Activated T-cell treated with anti-CD3 and anti-CD28 coated beads, Interleukin-2, amount 50 U/mL, for 4 hours (primary cell): ENCODE measurements at regions not wholly inside any gene's neighbourhood (a gene's known extent, or its start where the extent isn't known, plus 50 kb on each side); places are given as distances from the start of the nearest gene placed in this dataset.
"Not testable (repeated sequence)": the region's sequence is repeated elsewhere in the genome, so short reads cannot be mapped to it uniquely, and the experiment has no call there.

Source experiments
- ATAC-seq, 2 donors: fragments of 200-7000 bp; cut with Tn5 transposase; one replicate each; pipeline ENCODE4 v1.10.0; 2021
- DNase-seq: peaks from one replicate; pipeline ENCODE4 v3.0.0-alpha.2; 2020
- H3K27me3 Mint-ChIP-seq: one replicate; pipeline ENCODE4 v1.8.0; 2021; ENCODE audit warnings: low read depth, mixed read lengths
- H3K36me3 Mint-ChIP-seq: one replicate; pipeline ENCODE4 v1.8.0; 2022; ENCODE audit warnings: mixed read lengths; ENCODE audit not compliant: insufficient read depth
- H3K4me1 Mint-ChIP-seq: one replicate; pipeline ENCODE4 v1.8.0; 2021; ENCODE audit warnings: low read depth, mixed read lengths
- H3K4me3 Mint-ChIP-seq: one replicate; pipeline ENCODE4 v1.8.0; 2021; ENCODE audit warnings: mild to moderate bottlenecking, moderate library complexity, mixed read lengths
- H3K9me3 Mint-ChIP-seq: one replicate; pipeline ENCODE4 v1.8.0; 2021; ENCODE audit warnings: mixed read lengths

- DNase-seq = no peak
- no peak for ATAC-seq
- Mint-ChIP-seq H3K9me3 (peaks cover 5% of the 10 kb centered on the region), H3K4me1 (no peaks in the 10 kb centered on the region), H3K36me3 (no peaks in the 10 kb centered on the region), H3K27me3 (no peaks in the 10 kb centered on the region), H3K4me3 (no peak overlapping the region)
Measured at GRCh38 chr3:174529298-174529697, 329.8 kb upstream of the NAALADL2 start.

- Mint-ChIP-seq H3K9me3 (peaks cover 5% of the 10 kb centered on the region), H3K27me3 (no peaks in the 10 kb centered on the region), H3K4me3 (no peak overlapping the region), H3K4me1 (no peaks in the 10 kb centered on the region), H3K36me3 (no peaks in the 10 kb centered on the region)
- DNase-seq (no peak), ATAC-seq (no peak)
Measured at GRCh38 chr3:174531262-174531982, 327.7 kb upstream of the NAALADL2 start.

- H3K4me3 Mint-ChIP-seq = no peak overlapping the region
- peaks cover 5% of the 10 kb centered on the region for H3K9me3 Mint-ChIP-seq
- ATAC-seq = no peak
- no peaks in the 10 kb centered on the region for H3K4me1 Mint-ChIP-seq
- H3K36me3 Mint-ChIP-seq = no peaks in the 10 kb centered on the region
- no peaks in the 10 kb centered on the region for H3K27me3 Mint-ChIP-seq
- DNase-seq = no peak
Measured at GRCh38 chr3:174532216-174532615, 326.9 kb upstream of the NAALADL2 start.

GRCh38 chr3:174532776-174533175, 326.4 kb upstream of the NAALADL2 start:
- H3K4me1 Mint-ChIP-seq = no peaks in the 10 kb centered on the region
- DNase-seq (no peak), ATAC-seq (no peak)
- no peaks in the 10 kb centered on the region for H3K36me3 Mint-ChIP-seq
- H3K9me3 Mint-ChIP-seq = peaks cover 5% of the 10 kb centered on the region
- H3K4me3 Mint-ChIP-seq = no peak overlapping the region
- H3K27me3 Mint-ChIP-seq = no peaks in the 10 kb centered on the region

- Mint-ChIP-seq H3K36me3 (no peaks in the 10 kb centered on the region), H3K4me1 (no peaks in the 10 kb centered on the region), H3K9me3 (peaks cover 5% of the 10 kb centered on the region), H3K27me3 (no peaks in the 10 kb centered on the region), H3K4me3 (no peak overlapping the region)
- no peak for DNase-seq
- ATAC-seq = no peak
Measured at GRCh38 chr3:174533286-174533685, 325.8 kb upstream of the NAALADL2 start.

GRCh38 chr3:174536319-174536718, 322.8 kb upstream of the NAALADL2 start:
- H3K4me3 Mint-ChIP-seq = no peak overlapping the region
- no peaks in the 10 kb centered on the region for H3K4me1 Mint-ChIP-seq
- DNase-seq (no peak), ATAC-seq (no peak)
- no peaks in the 10 kb centered on the region for H3K9me3 Mint-ChIP-seq
- H3K27me3 Mint-ChIP-seq = no peaks in the 10 kb centered on the region
- no peaks in the 10 kb centered on the region for H3K36me3 Mint-ChIP-seq

- H3K36me3 Mint-ChIP-seq = no peaks in the 10 kb centered on the region
- no peaks in the 10 kb centered on the region for H3K27me3 Mint-ChIP-seq
- no peak overlapping the region for H3K4me3 Mint-ChIP-seq
- no peak for DNase-seq
- peaks cover 3% of the 10 kb centered on the region for H3K9me3 Mint-ChIP-seq
- no peaks in the 10 kb centered on the region for H3K4me1 Mint-ChIP-seq
- ATAC-seq = no peak
Measured at GRCh38 chr3:174538151-174538550, 321.0 kb upstream of the NAALADL2 start.

- no peak for DNase-seq
- no peak overlapping the region for H3K4me3 Mint-ChIP-seq
- ATAC-seq = no peak
- H3K36me3 Mint-ChIP-seq = no peaks in the 10 kb centered on the region
- no peaks in the 10 kb centered on the region for H3K27me3 Mint-ChIP-seq
- peaks cover 3% of the 10 kb centered on the region for H3K9me3 Mint-ChIP-seq
- H3K4me1 Mint-ChIP-seq = no peaks in the 10 kb centered on the region
Measured at GRCh38 chr3:174540116-174540908, 318.8 kb upstream of the NAALADL2 start.

- ATAC-seq = no peak
Measured at GRCh38 chr3:174541708-174542315, 317.3 kb upstream of the NAALADL2 start.

GRCh38 chr3:174547801-174548435, 311.2 kb upstream of the NAALADL2 start:
- no peak overlapping the region for H3K4me3 Mint-ChIP-seq
- ATAC-seq (no peak), DNase-seq (no peak)
- no peaks in the 10 kb centered on the region for H3K36me3 Mint-ChIP-seq
- peaks cover under 1% of the 10 kb centered on the region for H3K9me3 Mint-ChIP-seq
- no peaks in the 10 kb centered on the region for H3K4me1 Mint-ChIP-seq
- H3K27me3 Mint-ChIP-seq = no peaks in the 10 kb centered on the region

More at GRCh38 chr3:174541708-174542315, 317.3 kb upstream of the NAALADL2 start:
- DNase-seq = no peak
- Mint-ChIP-seq H3K27me3 (no peaks in the 10 kb centered on the region), H3K4me1 (no peaks in the 10 kb centered on the region), H3K9me3 (peaks cover 3% of the 10 kb centered on the region), H3K36me3 (no peaks in the 10 kb centered on the region), H3K4me3 (no peak overlapping the region)

- Mint-ChIP-seq H3K4me1 (no peaks in the 10 kb centered on the region), H3K36me3 (no peaks in the 10 kb centered on the region), H3K4me3 (no peak overlapping the region), H3K9me3 (no peaks in the 10 kb centered on the region), H3K27me3 (no peaks in the 10 kb centered on the region)
- ATAC-seq = no peak
- DNase-seq = no peak
Measured at GRCh38 chr3:174548841-174549623, 310.1 kb upstream of the NAALADL2 start.

- Mint-ChIP-seq H3K4me1 (no peaks in the 10 kb centered on the region), H3K27me3 (no peaks in the 10 kb centered on the region), H3K9me3 (peaks cover 3% of the 10 kb centered on the region), H3K4me3 (no peak overlapping the region), H3K36me3 (no peaks in the 10 kb centered on the region)
- no peak for DNase-seq
- ATAC-seq = no peak
Measured at GRCh38 chr3:174581558-174581957, 277.6 kb upstream of the NAALADL2 start.

- Mint-ChIP-seq H3K9me3 (peaks cover 7% of the 10 kb centered on the region), H3K36me3 (no peaks in the 10 kb centered on the region)
- no peak for ATAC-seq
Measured at GRCh38 chr3:174583396-174583795, 275.7 kb upstream of the NAALADL2 start.

GRCh38 chr3:174587137-174587536, 272.0 kb upstream of the NAALADL2 start:
- H3K36me3 Mint-ChIP-seq, H3K4me3 Mint-ChIP-seq, H3K4me1 Mint-ChIP-seq, ATAC-seq, H3K27me3 Mint-ChIP-seq, DNase-seq: not testable (repeated sequence)
- peaks cover 10% of the 10 kb centered on the region for H3K9me3 Mint-ChIP-seq

More at GRCh38 chr3:174583396-174583795, 275.7 kb upstream of the NAALADL2 start:
- DNase-seq = no peak
- H3K27me3 Mint-ChIP-seq = no peaks in the 10 kb centered on the region
- no peaks in the 10 kb centered on the region for H3K4me1 Mint-ChIP-seq
- no peak overlapping the region for H3K4me3 Mint-ChIP-seq
